Neural progenitor cell (in vitro differentiated cells): ENCODE measurements at regions not wholly inside any gene's neighbourhood (a gene's known extent, or its start where the extent isn't known, plus 50 kb on each side); places are given as distances from the start of the nearest gene placed in this dataset.

Experiments used
- DNase-seq: peaks from one replicate; pipeline ENCODE4 v3.0.0-alpha.2; 2016; ENCODE audit warnings: low spot score
- H2AFZ ChIP-seq: fragments of 200-600 bp; sonication (generic); replicated peaks from 2 replicates; pipeline ENCODE4 v1.6.1; 2016; ENCODE audit warnings: antibody characterized with exemption
- H3F3A ChIP-seq: fragments of 200-600 bp; sonication (generic); 2 replicates; pipeline ENCODE4 v1.6.1; 2016; ENCODE audit warnings: antibody characterized with exemption, low read depth
- H3K27ac ChIP-seq: fragments of 200-600 bp; sonication (generic); 2 replicates; pipeline ENCODE4 v1.5.1; 2016; ENCODE audit warnings: mild to moderate bottlenecking
- H3K27me3 ChIP-seq: fragments of 200-600 bp; sonication (generic); 2 replicates; pipeline ENCODE4 v1.6.1; 2016; ENCODE audit warnings: mild to moderate bottlenecking, moderate library complexity
- H3K36me3 ChIP-seq: fragments of 200-600 bp; sonication (generic); 2 replicates; pipeline ENCODE4 v1.5.1; 2016
- H3K4me1 ChIP-seq: fragments of 200-600 bp; sonication (generic); 2 replicates; pipeline ENCODE4 v1.6.1; 2016; ENCODE audit warnings: mixed run types
- H3K4me2 ChIP-seq: fragments of 200-600 bp; sonication (generic); 2 replicates; pipeline ENCODE4 v1.6.1; 2016
- H3K4me3 ChIP-seq: fragments of 200-600 bp; sonication (generic); 2 replicates; pipeline ENCODE4 v1.5.1; 2016
- H3K79me2 ChIP-seq: fragments of 200-600 bp; sonication (generic); 2 replicates; pipeline ENCODE4 v1.6.1; 2016; ENCODE audit warnings: low read depth
- H3K9ac ChIP-seq: fragments of 200-600 bp; sonication (generic); 2 replicates; pipeline ENCODE4 v1.6.1; 2016
- H3K9me3 ChIP-seq: fragments of 200-600 bp; sonication (generic); 2 replicates; pipeline ENCODE4 v1.5.1; 2016; ENCODE audit warnings: low read depth
- H4K20me1 ChIP-seq: fragments of 200-600 bp; sonication (generic); 2 replicates; pipeline ENCODE4 v1.6.1; 2016; ENCODE audit warnings: low read depth
- H3K27ac Mint-ChIP-seq: 3 replicates; pipeline ENCODE4 v1.8.0; 2021; ENCODE audit warnings: mixed read lengths
- H3K27me3 Mint-ChIP-seq: 2 replicates; pipeline ENCODE4 v1.8.0; 2022; ENCODE audit warnings: low read depth, mild to moderate bottlenecking, inconsistent platforms, moderate library complexity, mixed read lengths; ENCODE audit not compliant: insufficient read depth
- H3K36me3 Mint-ChIP-seq: 3 replicates; pipeline ENCODE4 v1.8.0; 2021; ENCODE audit warnings: mixed read lengths
- H3K4me1 Mint-ChIP-seq: 3 replicates; pipeline ENCODE4 v1.8.0; 2021; ENCODE audit warnings: mixed read lengths
- H3K4me3 Mint-ChIP-seq: 3 replicates; pipeline ENCODE4 v1.8.0; 2021; ENCODE audit warnings: mild to moderate bottlenecking, moderate library complexity, mixed read lengths
- H3K9me3 Mint-ChIP-seq: 3 replicates; pipeline ENCODE4 v1.8.0; 2020; ENCODE audit warnings: mixed read lengths
- CTCF ChIP-seq: fragments of 200-600 bp; sonication (generic); IDR thresholded peaks from 2 replicates; pipeline ENCODE4 v1.5.1; 2017; ENCODE audit warnings: antibody characterized with exemption, mild to moderate bottlenecking
- EZH2 ChIP-seq: fragments of 200-600 bp; sonication (generic); IDR thresholded peaks from 2 replicates; pipeline ENCODE4 v1.6.1; 2017; ENCODE audit warnings: antibody characterized with exemption, mild to moderate bottlenecking, moderate library complexity
- EZH2phosphoT487 ChIP-seq: fragments of 200-600 bp; sonication (generic); IDR thresholded peaks from 2 replicates; pipeline ENCODE4 v1.6.1; 2017; ENCODE audit warnings: antibody characterized with exemption

- Histone ChIP-seq H3K27me3 (no peaks in the 10 kb centered on the region), H2AFZ (no peak overlapping the region), H3K4me2 (no peak overlapping the region), H3K36me3 (no peaks in the 10 kb centered on the region), H3F3A (peaks cover 4% of the 10 kb centered on the region), H3K4me3 (no peak overlapping the region), H3K4me1 (peaks cover 33% of the 10 kb centered on the region), H3K9me3 (no peaks in the 10 kb centered on the region), H4K20me1 (no peaks in the 10 kb centered on the region), H3K27ac (no peak overlapping the region), H3K9ac (no peak overlapping the region), H3K79me2 (no peaks in the 10 kb centered on the region)
- no peaks in the 10 kb centered on the region for H3K9me3 Mint-ChIP-seq
- H3K36me3 Mint-ChIP-seq, result no peaks in the 10 kb centered on the region
- H3K4me1 Mint-ChIP-seq, result peaks cover 56% of the 10 kb centered on the region
- H3K27me3 Mint-ChIP-seq, result no peaks in the 10 kb centered on the region
- DNase-seq, result no peak
- no peak for TF ChIP-seq CTCF
- TF ChIP-seq EZH2phosphoT487, result no peak
- TF ChIP-seq EZH2, result no peak
- peak overlapping the region; percentile 10 for H3K27ac Mint-ChIP-seq
- no peak overlapping the region for H3K4me3 Mint-ChIP-seq
These were observed 130.9 kb upstream of the TMEM161B start for GRCh38 chr5:88399561-88399960.

- H3K27me3 ChIP-seq, result no peaks in the 10 kb centered on the region
- no peaks in the 10 kb centered on the region for H3K27me3 Mint-ChIP-seq
- no peaks in the 10 kb centered on the region for H3K36me3 ChIP-seq
- H3K27ac Mint-ChIP-seq, result peak overlapping the region; percentile 99
- H3K9me3 Mint-ChIP-seq, result no peaks in the 10 kb centered on the region
- no peaks in the 10 kb centered on the region for H3K36me3 Mint-ChIP-seq
- H3K79me2 ChIP-seq, result no peaks in the 10 kb centered on the region
- peaks cover 67% of the 10 kb centered on the region for H3K4me1 Mint-ChIP-seq
- H3F3A ChIP-seq, result peaks cover 5% of the 10 kb centered on the region
- peak overlapping the region; percentile 77 for H3K4me3 Mint-ChIP-seq
- H3K27ac ChIP-seq, result no peak overlapping the region
- H4K20me1 ChIP-seq, result no peaks in the 10 kb centered on the region
- peak overlapping the region; percentile 59 for H3K4me2 ChIP-seq
- TF ChIP-seq CTCF (no peak), EZH2phosphoT487 (no peak), EZH2 (no peak)
- DNase-seq, result no peak
- no peaks in the 10 kb centered on the region for H3K9me3 ChIP-seq
- H3K4me1 ChIP-seq, result peaks cover 43% of the 10 kb centered on the region
- H2AFZ ChIP-seq, result peak overlapping the region; percentile 75
- no peak overlapping the region for H3K4me3 ChIP-seq
- H3K9ac ChIP-seq, result no peak overlapping the region
These were observed 129.7 kb upstream of the TMEM161B start for GRCh38 chr5:88398316-88398715.

GRCh38 chr5:88396751-88397281 is 128.2 kb upstream of the TMEM161B start:
- TF ChIP-seq EZH2phosphoT487, result no peak
- TF ChIP-seq EZH2, result no peak
- no peak for TF ChIP-seq CTCF
- Histone ChIP-seq H3K9ac (no peak overlapping the region), H3K4me1 (peaks cover 58% of the 10 kb centered on the region), H3K9me3 (no peaks in the 10 kb centered on the region), H4K20me1 (no peaks in the 10 kb centered on the region), H3K79me2 (no peaks in the 10 kb centered on the region), H3F3A (peaks cover 5% of the 10 kb centered on the region), H2AFZ (no peak overlapping the region), H3K27ac (no peak overlapping the region), H3K4me2 (peak overlapping the region; percentile 59), H3K36me3 (no peaks in the 10 kb centered on the region), H3K27me3 (no peaks in the 10 kb centered on the region), H3K4me3 (no peak overlapping the region)
- no peaks in the 10 kb centered on the region for H3K27me3 Mint-ChIP-seq
- no peaks in the 10 kb centered on the region for H3K9me3 Mint-ChIP-seq
- peaks cover 80% of the 10 kb centered on the region for H3K4me1 Mint-ChIP-seq
- peak overlapping the region; percentile 99 for H3K27ac Mint-ChIP-seq
- DNase-seq, result peak; percentile 29
- peak overlapping the region; percentile 82 for H3K4me3 Mint-ChIP-seq
- H3K36me3 Mint-ChIP-seq, result no peaks in the 10 kb centered on the region
